ENCODE measurements at regions not wholly inside any gene's neighbourhood (a gene's known extent, or its start where the extent isn't known, plus 50 kb on each side); places are given as distances from the start of the nearest gene placed in this dataset.
A peak's percentile ranks its signal among the peaks of the same experiment; 100 is the strongest.

DNA sequence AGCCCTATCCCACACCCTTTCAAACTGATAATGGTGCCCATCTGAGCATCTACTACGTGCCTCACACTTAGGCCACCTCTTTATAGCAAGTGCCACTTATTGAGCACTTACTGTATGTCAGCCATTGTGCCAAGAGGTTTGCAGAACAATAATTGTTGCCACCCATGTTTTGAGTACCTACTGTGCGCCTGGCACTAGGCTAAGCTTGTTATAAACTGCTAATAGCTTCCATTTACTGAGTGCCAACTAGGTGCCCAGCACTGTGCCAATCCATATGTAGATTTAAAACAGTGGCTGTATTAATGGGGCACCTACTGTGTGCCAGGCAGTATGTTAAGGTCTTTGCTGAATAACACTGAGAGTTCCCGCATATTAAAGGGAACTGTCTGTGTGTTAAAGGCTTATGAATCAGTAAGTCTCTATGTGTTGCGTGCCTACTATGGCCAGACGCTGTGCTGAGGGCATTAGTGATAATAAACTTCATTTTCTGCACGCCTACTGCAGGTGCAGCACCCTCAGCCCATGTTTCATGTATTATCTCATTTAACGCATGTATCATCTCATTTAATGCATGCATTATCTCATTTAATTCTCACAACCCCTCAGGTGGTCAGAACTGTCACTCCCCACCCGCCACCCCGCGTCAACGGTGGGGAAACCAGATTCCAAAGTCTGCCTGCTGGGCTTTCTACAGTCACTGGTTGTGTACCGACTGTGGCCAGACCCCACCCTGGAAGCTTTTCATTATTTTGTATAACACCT lies 105.0 kb downstream of the PTPRS start:
- no peak for DNase-seq

DNA sequence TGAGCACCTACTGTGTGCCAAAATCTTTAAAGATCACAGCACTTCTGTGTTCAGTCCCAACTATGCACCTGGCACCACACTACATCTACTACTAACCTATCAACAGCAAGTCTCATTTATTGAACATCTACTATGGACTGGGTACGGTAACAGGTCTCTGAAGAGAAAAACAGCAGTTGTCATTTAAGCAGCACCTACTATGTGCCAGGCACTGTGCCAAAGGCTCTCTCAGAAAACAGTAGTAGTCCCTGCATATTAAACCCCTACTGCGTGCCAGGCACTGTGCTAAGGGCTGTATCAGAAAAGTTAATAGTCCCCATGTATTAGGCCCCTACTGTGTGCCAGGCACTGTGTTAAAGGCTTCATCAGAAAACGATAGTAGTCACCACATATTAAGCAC lies 106.2 kb downstream of the PTPRS start:
- DNase-seq: no peak

DNA sequence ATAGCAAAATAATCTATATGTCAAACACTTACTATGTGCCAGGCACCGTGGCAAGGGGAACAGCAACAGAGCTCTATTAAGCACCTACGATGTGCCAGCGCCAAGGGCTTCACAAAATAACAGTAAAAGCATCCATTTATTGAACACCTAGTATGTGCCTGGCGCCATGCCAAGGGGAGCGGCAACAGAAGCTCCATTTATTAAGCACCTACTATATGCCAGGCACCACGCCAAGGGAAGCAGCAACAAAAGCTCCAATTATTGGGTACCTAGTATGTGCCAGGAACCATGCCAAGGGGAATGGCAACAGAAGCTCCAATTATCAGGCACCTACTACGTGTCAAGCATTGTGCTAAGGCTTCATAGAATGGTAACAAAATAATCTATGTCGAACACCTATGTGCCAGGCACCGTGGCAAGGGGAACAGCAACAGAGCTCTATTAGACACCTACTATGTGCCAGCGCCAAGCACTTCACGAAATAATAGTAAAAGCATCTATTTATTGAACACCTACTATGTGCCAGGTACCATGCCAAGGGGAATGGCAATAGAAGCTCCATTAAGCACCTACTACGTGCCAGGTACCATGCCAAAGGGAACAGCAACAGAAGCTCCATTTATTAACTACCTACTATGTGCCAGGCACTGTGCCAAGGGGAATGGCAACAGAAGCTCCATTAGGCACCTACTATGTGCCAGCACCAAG lies 107.7 kb downstream of the PTPRS start:
- DNase-seq: no peak

DNA sequence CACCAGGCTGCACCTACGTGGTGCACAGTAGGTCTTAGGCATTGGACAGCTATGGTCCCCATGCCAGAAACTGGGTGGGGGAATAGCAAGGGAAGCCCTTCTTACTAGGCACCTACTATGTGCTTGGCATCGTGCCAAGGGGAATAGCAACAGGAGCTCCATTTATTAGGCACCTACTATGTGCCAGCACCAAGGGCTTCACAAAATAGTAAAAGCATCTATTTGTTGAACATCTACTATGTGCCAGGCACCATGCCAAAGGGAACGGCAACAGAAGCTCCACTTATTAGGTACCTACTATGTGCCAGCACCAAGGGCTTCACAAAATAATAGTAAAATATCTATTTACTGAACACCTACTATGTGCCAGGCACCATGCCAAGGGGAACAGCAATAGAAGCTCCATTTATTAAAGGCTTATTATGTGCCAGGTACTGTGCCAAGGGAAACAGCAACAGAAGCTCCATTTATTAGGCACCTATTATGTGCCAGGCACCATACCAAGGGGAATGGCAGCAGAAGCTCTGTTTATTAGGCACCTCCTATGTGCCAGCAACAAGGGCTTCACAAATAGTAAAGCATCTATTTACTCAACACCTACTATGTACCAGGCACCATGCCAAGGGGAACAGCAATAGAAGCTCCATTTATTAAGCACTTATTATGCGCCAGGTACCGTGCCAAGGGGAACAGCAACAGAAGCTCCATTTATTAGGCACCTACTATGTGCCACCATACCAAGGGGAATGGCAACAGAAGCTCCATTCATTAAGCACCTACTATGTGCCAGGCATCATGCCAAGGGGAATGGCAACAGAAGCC lies 108.5 kb downstream of the PTPRS start:
- no peak for DNase-seq

DNA sequence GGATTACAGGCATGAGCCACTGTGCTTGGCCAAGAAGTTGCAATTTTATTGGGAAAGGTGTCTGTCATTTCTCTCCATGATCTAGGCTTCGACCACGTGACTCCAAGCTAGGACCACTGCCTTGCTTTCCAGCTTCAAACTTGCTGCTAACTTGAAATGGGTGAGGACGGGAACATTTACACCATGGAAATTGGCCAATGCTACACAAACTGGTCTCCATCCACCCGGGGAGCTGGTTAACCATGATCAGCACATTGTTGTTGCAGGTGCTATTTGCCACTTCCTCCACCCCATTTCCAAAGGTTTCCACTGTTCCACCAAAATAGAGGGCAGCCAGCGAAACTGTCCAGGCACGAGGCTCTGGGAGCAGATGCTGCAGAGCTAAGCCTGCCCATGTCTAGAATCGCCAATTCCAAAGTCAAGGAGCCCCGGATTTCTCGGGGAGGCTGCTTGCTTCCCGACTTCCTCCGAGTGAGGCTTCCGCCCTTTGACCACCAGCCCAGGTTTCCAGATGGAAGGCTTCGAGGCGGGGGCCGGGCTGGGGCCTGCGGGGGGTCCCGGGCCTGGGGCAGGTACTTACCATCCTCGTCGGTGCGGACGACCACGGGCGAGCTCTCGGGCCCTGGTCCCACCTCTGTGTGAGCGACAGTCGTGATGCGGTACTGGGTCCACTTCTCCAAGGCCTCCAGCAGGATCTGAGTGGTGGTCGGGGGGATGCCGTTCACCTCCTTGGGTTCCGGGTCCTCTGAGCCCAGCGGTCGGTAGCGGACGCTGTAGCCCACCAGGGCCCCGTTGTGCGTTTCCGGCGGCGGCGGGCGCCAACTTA lies 109.7 kb downstream of the PTPRS start:
- DNase-seq: no peak

DNA sequence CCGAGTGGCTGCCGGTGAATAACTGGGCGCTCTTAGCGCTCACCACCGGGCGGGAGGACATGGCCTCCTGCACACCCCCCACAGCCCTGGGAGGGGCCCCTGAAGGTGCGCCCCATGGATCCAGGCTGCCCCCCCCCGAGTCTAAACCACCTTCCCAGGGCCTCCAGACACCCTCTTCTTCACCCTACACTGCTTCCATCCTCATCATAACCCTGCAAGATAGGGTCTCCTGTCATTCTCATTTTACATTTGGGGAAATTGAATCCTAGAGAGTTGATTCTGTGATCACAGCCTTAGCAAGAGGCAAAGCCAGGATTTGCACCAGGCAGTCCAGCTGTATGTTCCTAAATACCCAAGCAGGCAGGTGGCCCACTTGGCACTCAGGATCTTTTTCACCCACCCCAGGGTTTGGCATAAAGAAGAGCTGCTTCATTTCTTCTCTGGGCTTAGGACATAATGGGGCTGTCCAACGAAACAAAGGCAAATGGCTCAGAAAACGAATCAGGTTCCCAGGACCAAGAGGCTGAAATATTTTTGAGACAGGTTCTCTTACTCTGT lies 110.8 kb downstream of the PTPRS start:
- DNase-seq: no peak

DNA sequence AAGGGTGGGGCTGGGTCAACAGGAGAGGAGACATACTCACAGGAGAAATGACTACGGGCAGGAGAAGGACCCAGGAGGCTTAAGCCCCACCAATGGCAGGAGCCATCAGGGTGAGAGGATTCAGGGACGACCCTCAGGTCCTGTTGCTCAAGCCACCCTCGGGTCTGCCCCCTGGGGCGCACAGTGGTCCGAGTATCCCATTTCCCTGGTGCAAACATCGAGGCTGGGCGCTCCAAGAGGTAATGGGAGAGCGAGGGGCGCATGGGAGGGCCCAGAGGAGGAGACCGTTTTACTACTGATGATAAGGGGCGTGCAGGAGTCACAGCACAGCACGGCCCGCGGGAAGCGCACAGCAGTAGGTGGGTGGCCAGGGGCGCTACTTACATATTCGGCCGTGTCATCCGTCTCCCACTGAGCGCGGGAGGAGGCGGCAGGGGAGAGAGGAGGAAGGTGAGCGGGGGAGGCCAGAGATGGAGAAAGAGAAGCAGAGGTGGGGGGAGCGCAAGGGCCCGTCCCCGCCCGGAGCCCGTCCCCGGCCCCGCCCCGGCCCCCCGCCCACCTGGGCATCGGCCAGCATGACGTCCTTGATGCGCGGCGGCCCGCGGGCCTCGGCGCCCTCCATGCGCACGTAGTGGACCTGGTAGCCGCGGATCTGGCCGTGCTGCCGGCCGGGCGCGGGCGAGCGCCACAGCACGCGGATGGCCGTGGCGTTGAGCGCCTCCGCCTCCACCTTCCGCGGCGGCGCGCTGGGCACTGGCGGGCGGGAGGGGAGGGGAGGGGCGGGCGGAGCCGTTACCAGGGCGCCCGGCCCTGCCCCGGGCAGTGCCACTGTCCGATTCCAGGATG lies 111.5 kb downstream of the PTPRS start:
- peak; percentile 52 for DNase-seq

DNA sequence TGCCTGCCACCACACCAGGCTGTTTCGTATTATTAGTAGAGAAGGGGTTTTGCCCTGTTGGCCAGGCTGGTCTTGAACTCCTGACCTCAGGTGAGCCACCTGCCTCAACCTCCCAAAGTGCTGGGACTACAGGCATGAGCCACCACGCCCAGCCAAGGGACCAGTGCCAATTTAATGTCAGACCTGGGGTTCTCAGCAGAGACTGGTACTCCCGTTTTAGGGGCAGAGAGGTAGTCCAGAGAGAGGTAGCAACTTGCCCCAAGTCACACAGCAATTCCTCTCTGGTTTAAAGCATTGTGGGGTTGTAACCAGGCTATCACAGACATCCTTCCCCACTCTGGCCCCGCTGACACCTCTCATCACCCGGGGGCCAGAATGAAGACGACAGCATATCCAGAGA lies 112.1 kb downstream of the PTPRS start:
- no peak for DNase-seq

DNA sequence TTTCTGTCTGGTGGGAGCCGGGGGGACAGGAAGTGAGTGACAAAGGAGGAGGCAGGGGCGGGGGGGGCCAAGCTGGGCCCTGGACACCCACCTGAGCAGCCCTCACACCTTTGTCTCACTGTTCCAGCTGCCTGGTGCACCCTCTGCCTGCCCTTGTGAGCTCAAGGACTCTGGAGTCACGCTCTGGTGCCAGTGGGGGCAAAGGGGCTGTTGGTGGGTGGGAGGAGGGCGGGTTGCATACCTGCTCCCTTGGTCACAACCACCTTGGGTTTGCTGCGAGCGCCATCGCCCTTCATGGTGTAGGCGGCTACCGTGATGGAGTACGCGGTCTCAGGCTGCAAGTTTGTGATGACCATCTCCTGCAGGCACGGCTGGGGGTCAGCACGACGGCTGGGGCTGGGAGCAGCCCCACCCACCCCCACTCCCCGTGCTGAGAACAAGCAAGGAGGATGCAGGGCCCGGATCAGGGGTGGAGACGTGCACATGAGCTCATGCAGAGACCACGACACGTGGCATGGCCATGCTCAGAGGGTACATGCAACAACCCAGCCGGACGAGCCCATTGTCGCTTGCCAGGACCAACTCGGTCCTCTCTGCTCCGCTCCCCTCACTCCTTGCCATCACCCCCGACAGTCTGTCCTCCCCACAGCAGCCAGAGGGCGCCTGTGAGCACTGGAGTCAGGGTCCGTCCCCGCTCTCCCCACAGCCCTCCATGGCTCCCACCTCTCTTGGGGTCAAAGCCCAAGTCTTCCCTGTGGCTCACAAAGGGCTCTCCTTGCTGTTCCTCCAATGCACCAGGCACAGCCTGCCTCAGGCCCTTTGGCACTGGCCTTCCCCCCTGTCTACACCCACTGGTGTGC lies 114.9 kb downstream of the PTPRS start:
- peak; percentile 7 for DNase-seq

DNA sequence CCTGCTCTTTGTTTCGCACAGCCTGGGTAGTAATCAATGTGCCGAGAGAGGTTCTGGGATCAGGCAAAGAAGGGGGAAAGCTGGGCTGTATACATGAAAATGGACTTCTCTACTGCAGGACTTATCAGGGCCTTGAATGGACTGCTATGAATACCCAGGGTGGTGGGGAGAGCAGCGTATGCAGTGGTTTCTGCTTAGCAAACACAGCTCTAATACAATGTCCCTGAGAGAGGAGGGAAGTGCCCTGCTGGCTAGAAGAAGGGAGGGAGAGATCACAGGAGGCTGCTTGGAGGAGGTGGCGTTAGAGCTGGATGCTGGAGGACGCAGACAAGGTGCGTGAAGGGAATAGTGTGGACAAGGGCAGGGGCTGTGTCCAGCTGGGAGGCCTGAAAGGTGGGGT lies 116.1 kb downstream of the PTPRS start:
- DNase-seq: no peak

DNA sequence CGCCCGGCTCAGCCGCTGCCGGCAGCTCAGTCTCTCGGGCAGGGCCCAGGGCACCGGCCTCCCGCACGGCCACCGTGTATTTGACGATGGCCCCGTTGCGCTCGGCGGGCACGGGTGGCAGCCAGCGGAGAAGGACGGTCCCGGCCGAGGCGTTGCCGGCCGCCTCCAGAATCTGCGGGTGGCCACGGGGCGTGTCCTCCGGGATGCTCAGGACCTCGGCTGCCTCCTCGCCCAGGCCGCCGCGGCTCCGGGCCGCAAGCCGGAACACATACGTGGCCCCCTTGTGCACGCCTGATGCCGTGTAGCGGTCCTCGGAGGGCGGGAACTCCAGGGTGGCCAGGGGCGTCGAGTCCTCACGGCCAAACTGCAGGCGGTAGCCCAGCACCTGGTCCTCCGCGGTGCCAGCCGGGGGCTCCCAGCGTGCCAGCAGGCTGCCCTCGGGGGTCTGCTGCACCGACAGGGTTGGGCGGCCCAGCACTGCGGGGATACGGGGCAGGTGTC lies 117.7 kb downstream of the PTPRS start:
- DNase-seq: no peak

DNA sequence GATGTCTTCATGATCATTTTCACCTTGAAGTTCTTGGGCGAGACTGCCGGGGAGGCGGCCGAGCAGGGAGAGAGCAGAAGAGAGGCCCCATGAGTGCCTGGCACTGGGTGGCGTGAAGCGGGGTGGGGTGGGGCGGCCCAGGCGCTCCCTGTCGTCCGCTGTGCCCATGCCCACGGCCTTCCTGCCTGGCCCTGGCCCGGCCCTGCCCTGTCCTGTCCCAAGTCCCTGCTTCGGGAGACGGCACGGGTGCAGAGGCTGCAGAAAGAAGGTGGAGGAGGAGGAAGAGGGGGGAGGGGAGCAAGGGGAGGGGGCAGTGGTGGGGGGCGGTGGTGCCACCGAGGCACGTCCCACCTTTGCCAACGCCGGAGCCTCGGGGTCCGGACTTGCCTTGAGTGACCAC lies 118.4 kb downstream of the PTPRS start:
- no peak for DNase-seq

DNA sequence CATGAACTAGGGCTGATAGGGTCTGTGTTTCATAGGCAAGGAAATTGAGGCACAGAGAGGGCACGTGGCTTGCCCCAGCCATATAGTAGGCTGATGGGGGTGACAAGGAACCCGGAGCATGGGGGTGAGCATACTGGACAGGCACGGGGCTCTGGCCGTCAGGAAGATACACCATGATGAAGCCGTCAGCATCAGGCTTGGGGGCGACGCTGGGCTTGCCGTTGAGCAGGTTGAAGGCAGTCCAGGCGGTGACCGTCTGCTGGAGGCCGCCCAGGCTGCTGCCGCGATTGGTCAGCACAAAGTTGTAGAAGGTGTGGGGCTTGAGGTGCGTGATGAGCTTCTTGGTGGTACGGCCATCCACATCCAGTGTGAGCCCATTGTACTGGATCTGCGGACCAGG lies 119.7 kb downstream of the PTPRS start:
- no peak for DNase-seq

DNA sequence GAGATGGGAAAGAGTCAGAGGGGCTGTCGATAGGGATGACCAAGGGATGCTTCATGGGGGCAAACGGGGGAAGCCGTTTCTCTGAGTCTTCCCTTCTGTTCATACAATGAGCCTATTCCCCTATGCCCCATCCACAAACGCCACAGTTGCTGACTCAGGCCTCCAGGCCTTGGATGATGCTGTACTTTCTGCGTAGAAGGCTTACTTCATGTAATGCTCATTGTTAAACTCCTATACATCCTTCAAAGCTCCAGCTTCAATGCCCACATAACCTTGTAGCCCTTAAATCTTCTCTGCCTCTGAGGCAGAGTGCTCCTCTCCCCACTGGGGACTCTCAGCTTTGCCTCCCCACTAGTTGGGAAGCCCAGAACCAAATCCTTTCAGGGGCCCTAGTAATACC lies 120.3 kb downstream of the PTPRS start:
- no peak for DNase-seq

DNA sequence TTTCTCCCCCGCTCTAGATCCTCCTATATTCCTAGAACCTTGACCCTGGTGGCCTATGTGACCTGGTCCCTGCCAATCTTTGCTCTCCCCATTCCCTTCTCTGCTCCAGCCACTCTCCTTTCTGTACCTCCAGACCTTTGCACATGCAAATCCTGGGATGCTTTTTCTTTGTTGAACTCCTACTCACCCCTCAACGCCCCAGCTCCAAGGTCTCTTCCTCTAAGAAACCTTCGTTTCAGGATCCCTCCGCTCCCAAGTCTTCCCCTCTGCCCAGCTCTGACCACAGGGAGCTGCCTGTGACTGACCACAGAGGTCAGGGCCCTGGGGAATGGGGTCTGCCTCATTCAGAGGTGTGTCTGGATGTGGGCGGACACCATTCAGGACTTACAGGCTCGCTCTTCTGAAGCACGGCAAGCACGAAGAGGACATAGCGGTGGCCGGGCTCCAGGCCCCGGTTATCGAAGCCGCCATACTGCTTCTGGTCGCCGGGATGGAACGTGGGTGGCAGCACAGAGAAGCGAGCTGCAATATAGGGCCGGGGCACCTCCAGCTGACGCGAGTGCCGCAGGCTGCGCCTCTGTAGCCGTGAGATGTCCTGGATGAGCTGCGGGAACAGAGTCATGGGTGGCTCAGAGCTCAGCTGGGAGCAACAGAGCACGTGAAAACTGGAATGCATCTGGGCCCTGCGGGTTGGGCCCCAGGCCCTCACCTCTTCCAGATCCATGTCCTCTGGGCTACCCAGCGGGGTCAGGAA lies 120.9 kb downstream of the PTPRS start:
- no peak for DNase-seq

DNA sequence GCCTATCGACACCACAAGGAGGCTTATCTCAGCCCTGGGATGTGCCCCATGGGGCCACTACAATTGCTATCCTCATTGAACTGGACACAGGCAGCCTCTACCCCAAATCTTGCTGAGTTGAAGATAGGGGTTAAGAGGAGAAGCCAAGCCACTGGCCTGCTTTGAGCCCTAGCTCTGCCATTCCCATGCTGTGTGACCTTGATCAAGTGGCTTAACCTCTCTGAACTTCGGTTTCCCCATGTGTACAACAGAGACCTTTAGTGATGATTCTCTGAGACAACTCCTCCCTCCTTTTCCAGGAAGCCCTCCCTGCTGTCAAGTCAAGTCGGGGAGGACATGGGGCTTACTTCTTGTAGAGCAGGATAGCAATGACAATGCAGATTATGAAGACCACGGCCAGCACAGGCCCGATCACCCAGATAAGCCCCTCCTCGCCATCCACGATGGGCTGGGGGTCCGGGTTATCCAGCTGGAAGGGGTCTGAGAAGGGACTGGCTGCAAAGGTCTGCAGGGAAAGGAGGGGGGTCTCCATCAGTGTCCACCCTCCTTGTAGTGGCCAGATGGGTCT lies 121.6 kb downstream of the PTPRS start:
- no peak for DNase-seq

DNA sequence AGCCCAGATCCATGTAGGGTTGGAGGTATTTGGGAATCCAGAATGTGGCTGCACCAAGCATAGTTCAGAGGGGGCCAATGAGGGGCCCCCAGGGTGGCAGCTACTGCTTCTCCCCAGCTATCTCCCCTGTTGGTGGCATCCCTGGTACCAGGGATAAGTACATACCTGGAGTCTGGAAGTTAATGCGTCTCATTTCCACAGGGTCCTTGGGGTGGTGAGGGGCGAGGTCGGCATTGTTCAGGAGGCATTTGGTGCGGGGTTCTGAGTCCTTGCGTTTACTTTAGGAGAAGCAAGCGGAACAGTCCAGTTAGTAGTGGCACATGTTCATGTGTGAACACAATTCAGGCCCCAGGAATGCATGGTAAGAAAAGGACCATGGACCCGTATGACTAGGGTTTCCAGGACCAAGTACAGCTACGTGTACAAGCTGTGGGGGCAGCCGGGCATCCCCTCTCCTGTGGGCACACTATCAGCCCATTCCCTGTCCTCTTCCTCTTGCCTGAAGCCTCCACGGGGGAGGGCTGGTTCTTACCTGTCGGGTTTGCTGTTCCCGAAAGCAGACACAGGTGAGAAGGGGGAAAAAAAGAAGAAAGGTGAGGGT lies 122.3 kb downstream of the PTPRS start:
- no peak for DNase-seq

DNA sequence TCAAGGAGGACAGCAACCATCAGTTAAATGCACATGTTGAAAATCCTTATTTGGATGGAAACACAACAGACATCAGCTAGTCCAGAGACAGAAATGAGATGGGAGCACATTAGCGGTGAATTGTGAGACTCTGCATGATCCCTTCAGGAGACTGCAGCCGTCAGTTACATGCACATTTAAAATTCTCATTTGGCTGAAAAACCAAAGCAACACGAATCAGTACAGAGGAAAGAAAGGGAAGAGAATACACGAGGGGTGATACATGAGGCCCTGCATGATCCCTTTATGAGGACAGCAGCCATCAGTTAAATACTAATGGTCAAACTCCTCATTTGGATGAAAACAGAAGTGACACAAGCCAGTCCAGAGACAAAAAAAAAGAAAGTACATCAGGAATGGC lies 123.4 kb downstream of the PTPRS start:
- DNase-seq: no peak
